ENCODE measurements at regions not wholly inside any gene's neighbourhood (a gene's known extent, or its start where the extent isn't known, plus 50 kb on each side); places are given as distances from the start of the nearest gene placed in this dataset.

DNA sequence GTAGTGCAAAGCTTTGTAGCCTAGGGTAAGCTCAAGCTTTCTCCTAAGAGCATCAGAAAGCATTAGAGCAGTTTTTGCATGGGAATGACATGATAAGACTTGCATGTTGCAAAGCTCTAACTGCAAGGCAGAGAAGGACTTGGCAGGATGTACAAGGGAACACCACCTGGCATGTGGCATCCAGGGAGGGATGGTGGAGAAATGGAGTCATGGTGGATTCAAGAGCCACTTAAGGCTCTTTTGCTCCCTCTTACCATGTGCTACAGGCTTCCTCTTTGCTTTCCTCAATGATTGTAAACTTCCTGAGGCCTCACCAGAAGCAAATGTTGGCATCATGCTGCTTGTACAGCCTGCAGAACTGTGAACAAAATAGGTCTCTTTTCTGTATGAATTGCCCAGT, 266.0 kb downstream of the GLI2 start:
- no peak for DNase-seq

GRCh38 chr2:121002597-121002996, 266.9 kb downstream of the GLI2 start:
- no peak for DNase-seq

- no peak for DNase-seq
These were observed 267.7 kb downstream of the GLI2 start for GRCh38 chr2:121003391-121003790.

- DNase-seq = no peak
These were observed 268.7 kb downstream of the GLI2 start for GRCh38 chr2:121004359-121004758.

DNA sequence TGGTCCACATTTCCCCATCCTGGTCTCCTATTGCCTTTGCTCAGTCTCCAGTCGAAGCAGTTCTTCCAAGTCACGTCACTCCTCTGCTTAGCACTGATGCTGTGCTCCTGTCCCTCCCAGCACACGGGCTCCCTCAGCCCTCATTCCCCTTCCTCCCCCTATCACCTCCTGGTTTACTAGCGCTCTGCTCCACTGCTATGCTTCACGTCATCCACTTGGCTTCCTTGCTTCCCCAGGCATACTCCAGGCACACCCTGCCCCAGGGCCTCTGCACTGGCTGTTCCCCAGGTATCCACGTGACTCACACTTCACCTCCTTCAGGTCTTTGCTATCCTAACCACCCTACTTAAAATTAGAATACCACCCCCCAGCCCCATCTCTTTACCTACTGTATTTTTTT, 269.3 kb downstream of the GLI2 start:
- DNase-seq = no peak

DNA sequence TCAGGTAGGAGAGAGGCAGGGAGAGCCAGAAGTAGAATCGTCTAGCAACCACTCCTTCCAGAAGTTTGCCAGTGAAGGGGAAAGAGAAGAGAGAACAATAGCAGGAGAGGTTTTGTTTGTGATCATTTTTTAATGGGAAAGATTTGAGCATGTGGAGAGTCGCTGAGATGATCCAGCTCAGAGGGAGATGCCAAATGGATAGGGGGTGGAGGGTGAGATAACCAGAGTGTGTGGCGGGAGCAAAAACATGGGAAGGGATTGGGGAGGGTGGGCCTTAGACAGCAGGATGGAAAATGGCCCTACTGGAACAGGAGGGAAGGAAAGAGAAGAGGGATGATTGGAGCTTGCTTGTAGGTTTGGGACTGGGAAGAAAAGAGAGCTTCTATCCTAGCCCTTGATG, 269.8 kb downstream of the GLI2 start:
- no peak for DNase-seq

GRCh38 chr2:121006743-121007489, 271.2 kb downstream of the GLI2 start:
- no peak for DNase-seq

- DNase-seq = no peak
These were observed 271.8 kb downstream of the GLI2 start for GRCh38 chr2:121007490-121007853.

DNA sequence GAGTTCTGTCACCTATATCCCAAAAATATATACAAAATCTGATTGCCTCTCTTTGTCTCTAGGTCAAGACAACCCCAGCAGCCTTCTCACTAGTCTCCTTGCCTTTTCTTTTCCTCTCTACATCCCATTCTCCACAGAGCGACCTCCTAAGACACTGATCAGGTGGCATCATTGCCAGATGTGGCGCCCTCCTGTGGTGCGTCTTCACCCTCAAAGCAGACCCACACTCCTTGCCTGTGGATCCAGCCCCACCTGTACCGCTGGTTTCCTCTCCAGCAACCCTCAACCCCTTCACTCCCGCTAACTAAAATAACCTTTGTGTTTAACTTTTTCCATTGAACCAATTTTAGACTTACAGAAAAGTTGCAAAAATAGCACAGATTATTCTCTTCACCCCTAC, 273.3 kb downstream of the GLI2 start:
- DNase-seq = no peak

DNA sequence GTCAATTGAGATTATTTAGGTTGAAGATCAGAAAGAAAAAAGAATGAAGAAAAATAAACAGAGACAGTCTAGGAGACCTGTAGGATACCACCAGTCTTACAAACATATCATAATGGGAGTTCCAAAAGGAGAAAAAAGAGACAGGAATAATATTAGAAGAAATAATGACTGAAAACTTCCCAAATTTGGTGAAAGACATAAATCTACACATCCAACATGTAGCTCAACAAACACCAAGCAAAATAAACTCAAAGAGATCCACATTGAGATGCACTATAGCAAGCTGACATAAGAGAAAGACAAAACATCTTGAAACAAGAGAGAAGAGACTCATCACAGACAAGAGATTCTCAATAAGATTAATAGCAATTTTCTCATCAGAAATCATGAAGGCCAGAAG, 274.0 kb downstream of the TFCP2L1 start:
- no peak for DNase-seq

GRCh38 chr2:121014876-121015275, 270.1 kb downstream of the TFCP2L1 start:
- no peak for DNase-seq

- no peak for DNase-seq
These were observed 269.0 kb downstream of the TFCP2L1 start for GRCh38 chr2:121015971-121016485.

GRCh38 chr2:121017396-121017795, 267.6 kb downstream of the TFCP2L1 start:
- no peak for DNase-seq

GRCh38 chr2:121018136-121019061, 266.6 kb downstream of the TFCP2L1 start:
- no peak for DNase-seq

DNA sequence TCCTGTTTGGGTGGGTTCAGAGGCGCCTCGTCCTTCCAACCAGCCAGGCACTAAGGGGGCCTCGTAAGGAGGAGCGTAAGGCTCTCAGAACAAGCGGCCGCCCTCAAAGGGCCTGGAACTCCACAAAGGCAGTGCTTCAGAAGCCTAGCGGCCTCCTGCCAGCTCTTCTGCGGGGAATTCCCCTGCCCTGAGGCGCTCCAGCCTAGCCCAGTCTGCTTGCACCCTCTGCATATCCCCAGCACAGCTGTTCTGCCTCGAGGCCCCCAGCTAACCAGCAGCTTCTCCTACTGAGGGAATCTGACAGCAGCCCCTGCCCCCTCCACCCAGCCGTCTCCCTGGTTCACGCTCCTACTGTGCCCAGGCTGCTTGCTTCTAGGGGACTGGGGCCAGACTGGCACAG, 265.9 kb downstream of the TFCP2L1 start:
- no peak for DNase-seq

- no peak for DNase-seq
These were observed 265.2 kb downstream of the TFCP2L1 start for GRCh38 chr2:121019756-121020155.

DNA sequence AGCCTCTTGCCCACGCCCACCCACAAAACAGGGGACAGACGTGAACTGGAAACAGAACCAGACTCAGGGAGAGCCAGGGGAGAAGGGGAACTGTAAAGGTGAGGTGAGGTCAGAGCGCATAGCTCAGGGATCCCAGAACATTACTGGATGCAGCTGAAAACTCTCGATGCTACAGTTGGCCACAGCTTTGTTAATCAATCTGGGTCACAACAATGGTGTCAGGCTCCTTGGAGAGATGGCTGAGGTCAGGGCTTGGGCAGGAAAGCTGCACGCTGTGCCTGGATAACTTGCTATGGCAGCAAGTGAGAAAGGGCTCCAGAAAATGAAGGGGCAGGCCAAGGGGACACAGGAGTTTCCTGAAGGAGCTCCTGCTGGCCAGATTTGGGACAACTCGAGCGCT, 263.3 kb downstream of the TFCP2L1 start:
- DNase-seq = no peak

DNA sequence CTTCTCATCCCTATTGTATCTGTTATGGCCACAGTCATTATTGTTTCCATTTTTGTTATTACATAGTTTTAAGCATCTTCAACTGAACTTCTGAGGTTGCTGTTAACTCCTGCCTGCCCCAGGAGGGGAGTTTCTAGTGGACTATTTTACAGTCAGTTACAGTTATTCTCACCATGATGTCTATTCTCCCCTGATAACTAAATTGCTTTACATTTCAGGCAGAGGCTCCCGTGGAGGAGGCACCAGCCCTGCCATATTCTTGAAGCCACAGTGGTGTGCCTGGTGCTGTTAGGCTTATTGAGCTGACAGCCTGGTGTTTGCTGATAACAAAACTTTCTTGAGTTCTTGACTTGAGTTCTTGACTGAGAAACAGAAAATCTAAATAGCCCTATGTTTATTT, 256.4 kb downstream of the TFCP2L1 start:
- DNase-seq = no peak

DNA sequence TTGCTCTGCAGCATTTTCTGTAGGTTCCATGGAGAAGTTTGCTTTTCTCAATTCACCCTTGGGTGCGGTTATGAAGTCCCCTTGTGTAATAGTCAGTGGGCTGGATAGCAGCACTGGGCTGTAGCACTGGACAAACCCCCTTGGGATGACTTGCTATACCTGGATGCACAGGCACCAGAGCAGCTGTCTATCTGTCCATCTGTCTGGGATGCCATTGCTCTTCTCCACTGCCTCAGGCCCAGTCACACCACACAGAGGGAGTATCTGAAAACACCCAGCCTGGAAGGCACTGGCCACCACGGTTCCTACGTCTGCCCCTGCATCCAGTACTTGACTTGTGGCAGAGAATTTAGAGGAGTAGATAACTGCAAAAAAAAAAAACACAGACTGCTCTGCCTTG, 254.5 kb downstream of the TFCP2L1 start:
- DNase-seq = no peak

GRCh38 chr2:121031568-121032340, 253.2 kb downstream of the TFCP2L1 start:
- no peak for DNase-seq

GRCh38 chr2:121033461-121033996, 251.5 kb downstream of the TFCP2L1 start:
- DNase-seq = no peak

DNA sequence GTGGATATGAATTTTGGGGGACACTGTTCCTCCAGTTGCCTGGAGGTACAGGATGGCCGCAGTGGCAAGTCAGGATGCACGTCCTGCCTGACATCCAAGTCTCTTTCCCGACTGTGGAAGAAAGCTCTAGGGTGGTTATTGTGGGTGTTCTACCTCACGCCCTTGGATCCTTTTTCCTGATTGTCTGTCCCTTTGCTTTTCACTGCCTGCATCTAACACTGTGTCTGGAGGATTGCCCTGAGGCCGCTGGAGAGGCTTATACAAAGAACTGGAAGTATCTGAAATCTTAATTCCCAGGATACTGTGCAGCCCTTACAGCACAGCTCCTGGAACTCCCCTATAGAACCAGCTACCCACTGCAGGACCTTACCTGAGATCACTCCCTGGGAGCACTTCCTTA, 250.5 kb downstream of the TFCP2L1 start:
- no peak for DNase-seq

DNA sequence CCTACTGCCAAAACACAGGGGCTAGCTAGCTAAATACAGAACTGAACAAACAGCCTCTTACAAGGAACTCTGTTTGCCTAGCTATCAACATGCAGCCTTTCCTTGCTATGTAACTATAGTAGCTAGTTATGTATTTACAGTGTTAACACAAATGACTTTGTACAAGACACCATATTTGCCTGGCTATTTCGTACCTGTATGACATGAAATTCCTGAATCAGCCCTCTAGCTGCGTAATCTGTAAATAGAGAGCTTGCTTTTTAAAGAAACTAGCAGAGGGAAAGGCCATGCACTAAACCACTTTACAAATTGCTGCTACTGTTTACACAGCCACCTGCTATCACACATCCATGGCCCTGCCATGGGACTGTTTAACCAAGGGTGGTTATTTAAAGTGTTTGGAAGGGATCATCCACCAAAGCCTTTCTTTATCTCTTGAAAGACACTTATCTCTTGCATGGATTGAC, 248.7 kb downstream of the TFCP2L1 start:
- DNase-seq = no peak
